ENCODE measurements at regions not wholly inside any gene's neighbourhood (a gene's known extent, or its start where the extent isn't known, plus 50 kb on each side); places are given as distances from the start of the nearest gene placed in this dataset.

- Histone ChIP-seq H3K79me2 (replicated peaks; ENCODE audit: insufficient read depth, low read length) (no peaks in the 10 kb centered on the region), H3K27me3 (ENCODE audit: insufficient read depth, low read depth, low read length) (no peaks in the 10 kb centered on the region), H3K4me2 (ENCODE audit: low read length) (no peak overlapping the region), H3K27ac (ENCODE audit: low read length) (no peak overlapping the region), H3K9me3 (ENCODE audit: low read length) (no peaks in the 10 kb centered on the region), H3K4me3 (ENCODE audit: low read length) (no peak overlapping the region), H4K20me1 (ENCODE audit: insufficient read depth) (no peaks in the 10 kb centered on the region), H3K9ac (ENCODE audit: low read length) (no peak overlapping the region), H2AFZ (ENCODE audit: low read depth, low read length) (no peak overlapping the region), H3K36me3 (ENCODE audit: insufficient read depth, low read length) (no peaks in the 10 kb centered on the region), H3F3A (ENCODE audit: insufficient read depth, low read length, poor library complexity, severe bottlenecking) (no peaks in the 10 kb centered on the region), H3K9me2 (ENCODE audit: insufficient read depth, low read length) (no peaks in the 10 kb centered on the region)
- no peak for TF ChIP-seq POLR2AphosphoS5 (IDR thresholded peaks at IDR 0.05)
- TF ChIP-seq TAF1 (IDR thresholded peaks at IDR 0.05; ENCODE audit: low read depth) = no peak
- TF ChIP-seq EZH2 (IDR thresholded peaks at IDR 0.05; ENCODE audit: borderline replicate concordance, insufficient read depth, low read length, poor library complexity, severe bottlenecking) = no peak
- no peak for TF ChIP-seq CTCF (IDR thresholded peaks at IDR 0.05; ENCODE audit: poor library complexity, severe bottlenecking)
- TF ChIP-seq, protein P1, sequence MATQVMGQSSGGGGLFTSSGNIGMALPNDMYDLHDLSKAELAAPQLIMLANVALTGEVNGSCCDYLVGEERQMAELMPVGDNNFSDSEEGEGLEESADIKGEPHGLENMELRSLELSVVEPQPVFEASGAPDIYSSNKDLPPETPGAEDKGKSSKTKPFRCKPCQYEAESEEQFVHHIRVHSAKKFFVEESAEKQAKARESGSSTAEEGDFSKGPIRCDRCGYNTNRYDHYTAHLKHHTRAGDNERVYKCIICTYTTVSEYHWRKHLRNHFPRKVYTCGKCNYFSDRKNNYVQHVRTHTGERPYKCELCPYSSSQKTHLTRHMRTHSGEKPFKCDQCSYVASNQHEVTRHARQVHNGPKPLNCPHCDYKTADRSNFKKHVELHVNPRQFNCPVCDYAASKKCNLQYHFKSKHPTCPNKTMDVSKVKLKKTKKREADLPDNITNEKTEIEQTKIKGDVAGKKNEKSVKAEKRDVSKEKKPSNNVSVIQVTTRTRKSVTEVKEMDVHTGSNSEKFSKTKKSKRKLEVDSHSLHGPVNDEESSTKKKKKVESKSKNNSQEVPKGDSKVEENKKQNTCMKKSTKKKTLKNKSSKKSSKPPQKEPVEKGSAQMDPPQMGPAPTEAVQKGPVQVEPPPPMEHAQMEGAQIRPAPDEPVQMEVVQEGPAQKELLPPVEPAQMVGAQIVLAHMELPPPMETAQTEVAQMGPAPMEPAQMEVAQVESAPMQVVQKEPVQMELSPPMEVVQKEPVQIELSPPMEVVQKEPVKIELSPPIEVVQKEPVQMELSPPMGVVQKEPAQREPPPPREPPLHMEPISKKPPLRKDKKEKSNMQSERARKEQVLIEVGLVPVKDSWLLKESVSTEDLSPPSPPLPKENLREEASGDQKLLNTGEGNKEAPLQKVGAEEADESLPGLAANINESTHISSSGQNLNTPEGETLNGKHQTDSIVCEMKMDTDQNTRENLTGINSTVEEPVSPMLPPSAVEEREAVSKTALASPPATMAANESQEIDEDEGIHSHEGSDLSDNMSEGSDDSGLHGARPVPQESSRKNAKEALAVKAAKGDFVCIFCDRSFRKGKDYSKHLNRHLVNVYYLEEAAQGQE (IDR thresholded peaks at IDR 0.05; ENCODE audit: borderline replicate concordance) = no peak
- TF ChIP-seq RAD21 (conservative IDR thresholded peaks at IDR 0.05) = no peak
- TF ChIP-seq EP300 (conservative IDR thresholded peaks at IDR 0.05; ENCODE audit: poor library complexity, severe bottlenecking) = no peak
- no peak for TF ChIP-seq SMC3 (conservative IDR thresholded peaks at IDR 0.05; ENCODE audit: poor library complexity)
- no peak for TF ChIP-seq MXI1 (conservative IDR thresholded peaks at IDR 0.05; ENCODE audit: poor library complexity, severe bottlenecking)
These were observed 231.1 kb upstream of the MDFIC2 start for GRCh38 chr3:70543493-70543892.

GRCh38 chr3:70539908-70540307 is 227.5 kb upstream of the MDFIC2 start:
- H3K79me2 ChIP-seq (replicated peaks; ENCODE audit: insufficient read depth, low read length) = no peaks in the 10 kb centered on the region
- H3K9me2 ChIP-seq (ENCODE audit: insufficient read depth, low read length) = no peaks in the 10 kb centered on the region
- H3K4me2 ChIP-seq (ENCODE audit: low read length) = no peak overlapping the region
- no peak overlapping the region for H3K9ac ChIP-seq (ENCODE audit: low read length)
- no peak overlapping the region for H2AFZ ChIP-seq (ENCODE audit: low read depth, low read length)
- no peaks in the 10 kb centered on the region for H3F3A ChIP-seq (ENCODE audit: insufficient read depth, low read length, poor library complexity, severe bottlenecking)
- H3K27me3 ChIP-seq (ENCODE audit: insufficient read depth, low read depth, low read length) = no peaks in the 10 kb centered on the region
- no peak for TF ChIP-seq CTCF (IDR thresholded peaks at IDR 0.05; ENCODE audit: poor library complexity, severe bottlenecking)
- TF ChIP-seq, protein P1 (IDR thresholded peaks at IDR 0.05; ENCODE audit: borderline replicate concordance) = no peak
- no peak for TF ChIP-seq TAF1 (IDR thresholded peaks at IDR 0.05; ENCODE audit: low read depth)
- TF ChIP-seq POLR2AphosphoS5 (IDR thresholded peaks at IDR 0.05) = no peak
- TF ChIP-seq EZH2 (IDR thresholded peaks at IDR 0.05; ENCODE audit: borderline replicate concordance, insufficient read depth, low read length, poor library complexity, severe bottlenecking) = no peak
- TF ChIP-seq EP300 (conservative IDR thresholded peaks at IDR 0.05; ENCODE audit: poor library complexity, severe bottlenecking) = no peak
- TF ChIP-seq RAD21 (conservative IDR thresholded peaks at IDR 0.05) = no peak
- TF ChIP-seq SMC3 (conservative IDR thresholded peaks at IDR 0.05; ENCODE audit: poor library complexity) = no peak
- no peak for TF ChIP-seq MXI1 (conservative IDR thresholded peaks at IDR 0.05; ENCODE audit: poor library complexity, severe bottlenecking)
- H4K20me1 ChIP-seq (ENCODE audit: insufficient read depth) = no peaks in the 10 kb centered on the region
- H3K27ac ChIP-seq (ENCODE audit: low read length) = no peak overlapping the region
- no peaks in the 10 kb centered on the region for H3K9me3 ChIP-seq (ENCODE audit: low read length)
- no peak overlapping the region for H3K4me3 ChIP-seq (ENCODE audit: low read length)
- H3K36me3 ChIP-seq (ENCODE audit: insufficient read depth, low read length) = no peaks in the 10 kb centered on the region

Data from neural cell (in vitro differentiated cells).